Endodermal cell (in vitro differentiated cells): ENCODE measurements at regions not wholly inside any gene's neighbourhood (a gene's known extent, or its start where the extent isn't known, plus 50 kb on each side); places are given as distances from the start of the nearest gene placed in this dataset.

Experiments
- DNase-seq: peaks from one replicate; pipeline ENCODE4 v3.0.0-alpha.2; 2017
- H3K27ac ChIP-seq: 2 replicates; pipeline ENCODE4 v1.5.1; 2013; ENCODE audit warnings: mild to moderate bottlenecking, low read depth, low read length, moderate library complexity
- H3K27me3 ChIP-seq: 2 replicates; pipeline ENCODE4 v1.6.1; 2013; ENCODE audit warnings: mild to moderate bottlenecking, low read length, moderate library complexity; ENCODE audit not compliant: insufficient read depth, control insufficient read depth, poor library complexity, severe bottlenecking
- H3K36me3 ChIP-seq: 2 replicates; pipeline ENCODE4 v1.7.0; 2013; ENCODE audit warnings: mild to moderate bottlenecking, low read length, moderate library complexity; ENCODE audit not compliant: control insufficient read depth, insufficient read depth
- H3K4me1 ChIP-seq: one replicate; pipeline ENCODE4 v1.7.0; 2013; ENCODE audit warnings: low read length; ENCODE audit not compliant: control insufficient read depth, insufficient read depth
- H3K4me3 ChIP-seq: 2 replicates; pipeline ENCODE4 v1.5.1; 2013; ENCODE audit warnings: mild to moderate bottlenecking, low read length, moderate library complexity
- H3K9ac ChIP-seq: 2 replicates; pipeline ENCODE4 v1.6.1; 2013; ENCODE audit warnings: mild to moderate bottlenecking, low read length, moderate library complexity; ENCODE audit not compliant: poor library complexity, severe bottlenecking; ENCODE audit errors: extremely low read depth
- H3K9me3 ChIP-seq: 2 replicates; pipeline ENCODE4 v1.6.1; 2013; ENCODE audit warnings: mild to moderate bottlenecking, low read length, moderate library complexity; ENCODE audit not compliant: control insufficient read depth
- H3K27ac Mint-ChIP-seq: 2 replicates; pipeline ENCODE4 v1.8.0; 2020; ENCODE audit warnings: mixed read lengths
- H3K27me3 Mint-ChIP-seq: 2 replicates; pipeline ENCODE4 v1.8.0; 2021; ENCODE audit warnings: mild to moderate bottlenecking, mixed read lengths; ENCODE audit not compliant: insufficient read depth
- H3K36me3 Mint-ChIP-seq: 2 replicates; pipeline ENCODE4 v1.8.0; 2020; ENCODE audit warnings: low read depth, mixed read lengths
- H3K4me1 Mint-ChIP-seq: 2 replicates; pipeline ENCODE4 v1.8.0; 2020; ENCODE audit warnings: mixed read lengths
- H3K4me3 Mint-ChIP-seq: 2 replicates; pipeline ENCODE4 v1.8.0; 2020; ENCODE audit warnings: mild to moderate bottlenecking, moderate library complexity, mixed read lengths
- H3K9me3 Mint-ChIP-seq: 2 replicates; pipeline ENCODE4 v1.8.0; 2020; ENCODE audit warnings: mild to moderate bottlenecking, mixed read lengths
- CTCF ChIP-seq: fragments of 200-600 bp; sonication (generic); conservative IDR thresholded peaks from 2 replicates; pipeline ENCODE4 v1.5.0; 2021; ENCODE audit warnings: antibody characterized with exemption, mild to moderate bottlenecking
- WGBS, 2 experiments: methylation state at CpG; one replicate each; pipeline versions ENCODE4 v1.1.5 to v1.1.7; 2013; ENCODE audit warnings: missing lambda C conversion rate in 2 of 2, mixed read lengths in 1 of 2; ENCODE audit not compliant: insufficient coverage in 1 of 2, insufficient read length in 1 of 2; 5-methylcytosine and 5-hydroxymethylcytosine counted together

GRCh38 chr13:54196684-54197083, 1168.1 kb downstream of the OLFM4 start:
- no peak overlapping the region for H3K4me3 ChIP-seq
- no peaks in the 10 kb centered on the region for H3K9me3 ChIP-seq
- Mint-ChIP-seq H3K27me3 (no peaks in the 10 kb centered on the region), H3K4me3 (no peak overlapping the region), H3K36me3 (no peaks in the 10 kb centered on the region), H3K4me1 (peaks cover 24% of the 10 kb centered on the region), H3K27ac (no peak overlapping the region), H3K9me3 (no peaks in the 10 kb centered on the region)
- no peak overlapping the region for H3K27ac ChIP-seq
- H3K27me3 ChIP-seq, result no peaks in the 10 kb centered on the region
- H3K4me1 ChIP-seq, result peaks cover 7% of the 10 kb centered on the region
- H3K9ac ChIP-seq, result no peak overlapping the region
- no peak for DNase-seq
- H3K36me3 ChIP-seq, result no peaks in the 10 kb centered on the region
- no peak for TF ChIP-seq CTCF

GRCh38 chr13:54198911-54199310, 1170.3 kb downstream of the OLFM4 start:
- no peak for DNase-seq
- TF ChIP-seq CTCF, result no peak
- Mint-ChIP-seq H3K4me3 (no peak overlapping the region), H3K9me3 (no peaks in the 10 kb centered on the region), H3K36me3 (no peaks in the 10 kb centered on the region), H3K4me1 (peaks cover 22% of the 10 kb centered on the region), H3K27me3 (no peaks in the 10 kb centered on the region), H3K27ac (no peak overlapping the region)
- H3K9me3 ChIP-seq, result no peaks in the 10 kb centered on the region
- no peak overlapping the region for H3K4me3 ChIP-seq
- no peaks in the 10 kb centered on the region for H3K27me3 ChIP-seq
- peaks cover 9% of the 10 kb centered on the region for H3K4me1 ChIP-seq
- WGBS, 2 experiments, result 80 to 84% methylated on average over 1 to 2 of the region's 2 CpGs
- H3K36me3 ChIP-seq, result no peaks in the 10 kb centered on the region
- no peak overlapping the region for H3K27ac ChIP-seq
- no peak overlapping the region for H3K9ac ChIP-seq

GRCh38 chr13:54206626-54207025, 1178.0 kb downstream of the OLFM4 start:
- Histone ChIP-seq H3K4me3 (no peak overlapping the region), H3K9me3 (no peaks in the 10 kb centered on the region), H3K4me1 (peaks cover 3% of the 10 kb centered on the region), H3K27me3 (no peaks in the 10 kb centered on the region), H3K9ac (no peak overlapping the region), H3K36me3 (no peaks in the 10 kb centered on the region), H3K27ac (no peak overlapping the region)
- no peaks in the 10 kb centered on the region for H3K27me3 Mint-ChIP-seq
- H3K9me3 Mint-ChIP-seq, result no peaks in the 10 kb centered on the region
- no peak overlapping the region for H3K4me3 Mint-ChIP-seq
- H3K4me1 Mint-ChIP-seq, result peaks cover 3% of the 10 kb centered on the region
- WGBS, 2 experiments, result 100% methylated on average over 1 of the region's 1 CpG; no CpG with 5 or more reads in 1 of the 2 experiments
- no peaks in the 10 kb centered on the region for H3K36me3 Mint-ChIP-seq
- no peak for TF ChIP-seq CTCF
- DNase-seq, result no peak
- no peak overlapping the region for H3K27ac Mint-ChIP-seq
